ENCODE measurements at regions not wholly inside any gene's neighbourhood (a gene's known extent, or its start where the extent isn't known, plus 50 kb on each side); places are given as distances from the start of the nearest gene placed in this dataset.

DNA sequence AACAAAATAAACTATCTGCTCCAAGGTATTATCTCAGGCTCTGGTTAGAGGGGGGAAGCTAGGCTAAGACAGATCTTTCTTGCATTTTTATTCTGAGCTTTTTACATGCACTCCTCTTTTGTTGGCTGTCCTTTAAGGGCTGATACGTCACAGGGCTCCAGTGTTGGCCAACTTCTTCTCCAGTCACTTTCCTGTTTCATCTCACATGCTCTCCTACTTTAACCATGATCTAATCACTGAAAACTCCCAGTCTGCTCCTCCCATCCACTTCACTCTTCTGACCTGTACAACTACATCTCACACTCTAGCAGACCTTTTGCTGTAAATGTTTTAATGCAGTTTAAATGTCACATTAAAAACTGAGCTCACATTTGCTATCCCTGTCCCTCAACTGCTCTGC is 510.0 kb upstream of the KLF12 start:
- no peak for DNase-seq

DNA sequence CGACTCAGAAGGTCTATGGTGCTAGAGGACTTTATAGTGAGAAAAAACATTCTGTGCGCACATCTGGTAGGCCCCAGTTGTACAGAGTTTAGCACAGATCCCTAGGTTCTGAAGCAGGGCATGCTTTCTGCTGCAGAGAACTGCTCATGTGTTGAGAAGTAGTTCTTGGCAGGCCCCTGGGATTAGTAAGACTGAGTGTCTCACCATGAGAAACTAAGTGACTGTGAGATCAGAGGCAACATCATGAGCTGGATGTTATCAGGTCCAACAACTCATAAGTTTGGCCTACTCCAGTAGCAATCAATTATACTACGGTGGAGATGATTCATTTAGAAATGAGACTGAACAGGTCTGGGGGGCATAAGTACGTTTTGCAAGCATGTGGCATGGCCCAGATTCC is 507.4 kb upstream of the KLF12 start:
- no peak for DNase-seq

DNA sequence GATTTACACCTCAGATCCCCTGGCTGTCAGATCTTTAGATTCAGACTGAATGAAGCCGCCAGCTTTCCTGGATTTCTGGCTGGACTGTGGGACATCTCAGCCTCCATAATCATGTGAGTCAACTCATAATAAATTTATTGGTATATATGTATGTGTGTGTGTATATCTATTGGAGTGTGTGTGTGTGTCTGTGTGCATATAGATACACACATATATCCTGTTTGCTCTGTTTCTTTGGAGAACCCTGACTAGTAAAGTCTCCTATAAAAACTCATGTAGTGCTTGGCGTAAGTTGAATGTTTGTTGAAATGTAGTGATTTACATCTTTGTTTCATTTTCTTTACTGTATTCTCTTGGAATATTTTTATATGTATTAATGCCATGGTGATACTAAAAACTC is 499.5 kb upstream of the KLF12 start:
- peak; percentile 36 for DNase-seq

DNA sequence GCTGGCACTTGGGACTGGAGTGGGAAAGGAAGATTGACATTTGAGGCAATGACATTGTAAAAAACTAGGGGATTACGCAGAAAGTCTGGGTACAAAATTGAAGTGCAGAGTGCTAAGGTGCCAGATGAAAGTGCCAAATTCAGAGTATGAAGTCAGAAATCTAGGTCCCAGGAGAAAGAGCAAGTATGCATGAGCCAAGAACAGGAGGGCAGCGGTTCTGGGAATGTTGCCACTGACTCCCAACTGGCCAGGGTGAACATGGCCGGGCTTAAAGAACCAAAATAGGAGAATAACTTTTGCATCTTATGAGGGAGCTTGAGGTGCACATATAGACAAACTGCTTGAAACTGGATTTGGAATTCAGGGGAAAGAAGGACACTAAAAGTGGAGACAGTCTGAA is 495.8 kb upstream of the KLF12 start:
- no peak for DNase-seq

DNA sequence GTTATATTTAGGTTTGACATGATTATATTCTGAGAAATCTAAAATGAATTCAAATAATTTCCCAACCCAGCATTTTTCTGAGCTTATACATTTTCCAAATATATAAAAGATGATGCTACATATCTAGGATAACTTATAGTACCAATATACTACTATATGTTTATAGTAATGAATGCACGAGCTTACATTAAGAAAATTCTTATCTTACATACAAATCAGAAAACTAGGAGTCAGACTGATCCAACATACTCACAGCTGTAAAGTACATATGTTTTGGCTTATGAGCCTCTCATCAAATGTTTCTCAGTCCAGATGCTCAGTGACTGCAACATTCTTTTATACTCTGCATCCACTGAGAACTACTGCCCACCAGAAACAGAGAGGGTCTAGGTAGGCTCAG is 491.3 kb upstream of the KLF12 start:
- DNase-seq: no peak

DNA sequence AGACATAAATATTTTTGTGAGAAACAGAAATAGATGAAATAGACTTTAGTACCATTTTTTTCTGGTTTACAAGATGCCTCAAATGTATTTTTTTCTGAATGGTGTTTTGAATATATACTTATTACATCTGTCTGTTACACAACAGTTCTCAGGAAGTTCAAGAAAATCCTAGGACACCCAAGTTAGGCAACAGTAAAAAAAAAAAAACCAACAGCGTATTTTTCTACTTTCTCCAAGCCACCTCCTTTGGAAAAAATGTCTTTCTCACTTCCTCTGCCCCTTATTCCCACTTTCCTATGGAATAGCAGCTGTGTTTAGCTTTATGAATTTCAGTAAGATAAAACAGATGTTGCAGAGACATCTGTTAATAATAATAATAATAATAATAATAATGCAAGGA is 489.6 kb upstream of the KLF12 start:
- DNase-seq: no peak

DNA sequence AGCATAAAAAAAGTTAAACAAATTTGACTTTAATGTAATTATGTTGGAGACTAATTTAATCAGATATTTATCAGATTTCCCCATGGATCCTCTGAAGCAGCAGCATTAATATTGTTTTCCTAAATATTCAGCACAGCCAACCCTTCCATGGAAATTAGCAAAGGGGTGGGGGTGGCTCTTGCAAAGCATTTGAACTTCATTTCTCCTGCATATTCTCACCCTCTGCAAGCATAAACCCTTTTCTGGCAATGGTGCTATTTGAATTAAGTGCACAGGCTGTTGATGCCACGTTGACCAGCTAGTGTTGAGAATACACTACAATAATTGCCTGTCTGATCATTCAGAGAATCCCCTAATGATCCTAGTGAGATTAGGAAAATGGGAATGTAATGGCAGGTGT is 488.1 kb upstream of the KLF12 start:
- DNase-seq: no peak

DNA sequence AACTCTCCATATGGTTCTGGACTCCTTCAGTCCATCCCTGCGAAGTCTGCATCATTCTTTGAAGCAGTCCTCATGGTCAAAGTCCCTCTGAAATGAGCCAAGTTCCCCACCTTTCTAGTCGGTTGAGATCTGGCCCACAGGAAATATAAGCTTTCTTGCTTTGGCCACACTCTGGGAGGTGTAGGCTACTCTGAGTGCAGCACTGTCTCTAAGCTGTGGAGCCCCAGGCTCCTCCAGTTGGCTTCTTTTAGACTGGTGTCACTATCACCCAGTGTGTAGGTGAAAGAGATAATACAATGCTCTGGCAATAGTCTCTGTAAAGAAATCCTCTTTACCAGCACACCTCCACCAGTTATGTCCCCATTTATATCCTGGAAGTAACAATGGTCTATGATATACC is 486.5 kb upstream of the KLF12 start:
- DNase-seq: no peak

DNA sequence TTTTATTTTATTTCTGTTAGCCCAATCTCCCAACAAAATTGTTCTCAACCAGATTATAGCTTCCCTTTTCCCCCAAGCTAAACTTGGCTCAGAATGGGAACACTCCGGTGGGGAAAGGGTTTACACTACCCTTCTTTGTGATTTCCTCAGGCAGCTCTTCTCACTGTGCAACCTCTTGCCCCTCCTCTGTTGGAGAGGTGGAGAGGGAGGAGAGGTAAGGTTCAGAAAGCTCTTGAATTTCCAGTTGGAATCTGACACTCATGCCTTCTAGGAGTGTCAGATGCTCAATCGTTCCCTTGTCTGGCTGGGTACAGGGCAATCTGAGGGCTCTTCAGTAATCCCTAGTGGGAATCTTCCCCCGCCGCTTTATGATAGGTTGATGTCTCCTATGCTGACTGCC is 486.1 kb upstream of the KLF12 start:
- DNase-seq: no peak

DNA sequence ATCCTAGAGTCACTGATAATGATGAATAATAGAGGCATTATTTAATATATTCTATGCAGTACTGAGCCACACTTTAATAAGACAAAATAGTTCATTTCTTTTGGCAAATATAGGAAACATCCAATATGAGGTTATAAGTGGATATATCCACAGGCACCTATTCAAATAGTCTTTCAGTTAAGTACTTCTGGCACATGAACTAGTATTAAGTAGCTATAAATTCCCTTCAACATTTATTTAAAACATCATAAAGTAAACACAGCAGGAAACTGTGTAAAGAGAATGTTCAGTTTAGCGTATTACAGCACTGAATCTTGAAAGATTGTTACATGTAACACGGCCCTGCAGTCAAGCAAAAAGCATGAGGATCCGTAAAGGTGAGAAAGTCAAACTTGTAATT is 463.3 kb upstream of the KLF12 start:
- DNase-seq: no peak

DNA sequence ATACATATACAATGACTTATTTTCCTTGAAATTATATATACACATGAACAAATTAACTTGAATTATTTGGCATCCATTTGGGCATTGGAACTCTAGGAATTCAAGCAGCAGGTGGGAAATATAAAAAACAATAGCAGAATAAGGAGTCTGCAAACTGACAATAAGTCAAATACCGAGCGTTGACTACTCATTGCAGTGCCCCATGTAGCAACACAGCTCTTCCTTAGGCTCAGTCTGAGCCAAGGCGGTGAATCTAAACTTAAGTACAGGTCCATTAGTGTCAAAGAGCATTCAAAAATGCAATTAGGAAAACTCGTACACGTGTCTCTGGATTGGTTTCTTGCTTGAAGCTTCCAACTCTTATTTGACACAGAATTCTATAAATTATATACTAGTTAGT is 462.5 kb upstream of the KLF12 start:
- no peak for DNase-seq

DNA sequence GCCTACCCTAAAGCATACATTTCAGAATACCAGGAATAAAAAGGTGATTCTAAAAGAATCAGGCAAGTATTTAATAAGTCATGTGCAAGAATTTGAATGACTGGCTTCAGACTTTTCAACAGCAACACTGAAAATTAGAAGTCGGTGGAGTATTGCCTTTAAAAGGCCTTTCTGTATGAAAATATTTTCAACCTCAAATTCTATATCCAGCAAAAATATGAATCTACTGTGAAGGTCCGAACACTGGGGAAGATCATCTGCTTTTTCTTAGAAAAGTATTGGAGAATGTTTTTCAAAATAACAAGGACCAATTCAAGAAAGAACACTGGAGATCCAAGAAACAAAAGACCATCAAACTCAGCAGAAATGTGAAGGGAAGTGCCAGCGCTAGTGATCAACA is 459.5 kb upstream of the KLF12 start:
- DNase-seq: no peak

DNA sequence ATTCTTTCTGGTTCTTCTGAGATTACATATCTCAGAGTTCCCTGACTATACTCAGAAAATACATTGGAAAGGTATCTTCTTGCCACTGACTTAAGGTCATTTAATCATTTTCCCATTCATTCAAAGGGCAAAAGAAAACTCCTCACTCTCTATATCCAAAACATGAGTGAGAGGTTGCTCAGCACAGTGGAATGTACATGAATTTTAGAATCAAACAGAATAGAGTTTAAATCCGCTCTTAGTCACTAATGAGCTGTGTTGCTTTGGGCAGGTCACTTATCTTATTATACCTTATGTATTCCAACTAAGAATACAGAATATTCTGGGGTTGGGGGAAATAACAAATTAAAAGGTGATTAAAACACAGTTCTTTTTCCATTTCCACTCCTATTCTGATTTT is 452.6 kb upstream of the KLF12 start:
- no peak for DNase-seq

DNA sequence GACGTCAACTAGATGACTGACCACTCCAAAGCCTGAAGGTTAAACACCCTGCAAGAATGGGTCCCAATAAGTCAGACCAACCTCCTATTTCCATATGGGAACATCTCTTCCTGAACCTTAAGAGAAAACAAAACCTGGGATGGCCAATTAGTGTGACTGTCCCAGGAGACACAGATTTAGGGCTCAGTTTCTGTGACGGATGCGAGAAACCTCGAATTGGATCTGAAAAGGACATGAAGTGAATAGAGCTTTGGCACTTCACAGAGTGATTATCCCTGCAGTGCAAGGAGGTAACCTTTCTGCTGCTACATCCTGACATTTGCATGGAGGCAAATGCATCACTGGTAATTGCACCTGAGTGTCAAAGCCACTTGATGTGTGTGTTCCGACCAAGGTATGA is 442.2 kb upstream of the KLF12 start:
- DNase-seq: no peak

DNA sequence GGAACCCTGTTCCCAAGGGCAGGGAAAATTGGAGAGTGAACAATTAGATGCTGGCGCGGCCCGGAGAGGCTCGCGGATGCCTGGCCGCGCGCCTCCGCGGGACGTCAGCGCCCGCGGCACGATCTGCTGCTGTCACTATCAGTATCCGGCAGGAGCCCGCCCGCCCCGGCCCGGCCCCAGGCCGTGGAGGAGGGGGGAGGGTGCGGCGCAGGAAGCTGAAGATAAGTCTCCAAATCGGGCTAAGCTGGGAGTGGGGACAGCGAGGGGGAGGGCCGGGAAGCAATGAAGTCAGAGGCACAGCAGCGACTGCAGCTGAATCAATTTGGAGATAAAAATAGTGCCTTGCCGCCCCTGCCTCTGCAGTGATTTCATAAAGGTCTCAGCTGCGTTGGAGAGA is 441.5 kb upstream of the KLF12 start:
- DNase-seq: peak; percentile 90

DNA sequence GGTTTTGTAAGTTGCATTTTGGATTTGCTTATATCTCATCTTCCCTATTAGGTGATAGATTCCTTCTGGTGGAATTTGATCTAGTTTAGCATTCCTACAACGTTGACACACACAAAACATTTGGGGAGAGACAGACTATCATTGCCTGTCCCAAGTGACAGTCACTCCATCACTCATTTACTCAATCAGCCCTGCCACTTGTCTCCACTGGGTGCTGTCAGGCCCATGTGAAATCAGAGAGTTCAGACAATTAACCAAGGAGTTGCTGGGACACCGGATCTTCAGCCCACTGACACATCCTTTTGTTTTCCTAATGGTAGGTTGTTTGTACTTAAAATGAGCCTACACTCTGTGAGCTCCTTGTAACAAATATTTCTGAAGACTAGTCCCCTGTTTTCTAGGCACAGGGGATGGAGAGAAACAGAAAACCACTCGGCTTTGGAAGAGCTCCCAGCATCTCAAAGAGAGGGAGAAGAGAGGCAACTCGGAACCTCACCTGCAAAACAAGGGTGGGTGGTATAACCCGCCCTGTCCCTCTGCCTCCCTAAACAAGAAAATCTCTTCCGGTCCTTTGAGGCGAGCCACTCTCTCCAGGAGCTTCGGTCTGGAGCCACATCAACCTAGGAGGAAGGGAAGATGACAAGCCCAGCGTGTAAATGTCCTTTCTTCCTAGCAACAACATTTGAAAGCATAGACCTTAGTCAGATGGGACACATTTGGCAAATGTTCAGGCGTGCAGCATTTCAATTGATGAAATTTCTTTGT is 440.9 kb upstream of the KLF12 start:
- DNase-seq: peak; percentile 24

DNA sequence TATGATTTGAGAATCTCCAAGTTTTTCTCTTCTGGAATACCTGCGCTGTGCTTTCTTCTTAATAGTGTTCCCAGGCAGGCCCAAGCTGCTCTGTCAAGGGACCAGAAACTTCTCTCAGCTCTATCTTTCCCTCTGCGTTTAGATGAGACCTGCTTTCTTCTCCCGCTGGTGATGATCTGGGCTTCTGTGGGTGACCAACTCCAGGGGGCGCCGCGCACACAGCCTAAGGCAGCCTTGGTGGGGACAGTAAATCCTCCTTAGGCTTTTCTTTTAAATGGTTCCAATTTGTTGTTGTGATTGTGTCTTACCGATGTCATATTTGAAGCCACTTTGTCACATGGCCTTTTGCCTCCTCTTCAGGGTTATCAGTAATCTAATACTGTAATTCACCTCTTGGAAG is 439.4 kb upstream of the KLF12 start:
- DNase-seq: no peak

DNA sequence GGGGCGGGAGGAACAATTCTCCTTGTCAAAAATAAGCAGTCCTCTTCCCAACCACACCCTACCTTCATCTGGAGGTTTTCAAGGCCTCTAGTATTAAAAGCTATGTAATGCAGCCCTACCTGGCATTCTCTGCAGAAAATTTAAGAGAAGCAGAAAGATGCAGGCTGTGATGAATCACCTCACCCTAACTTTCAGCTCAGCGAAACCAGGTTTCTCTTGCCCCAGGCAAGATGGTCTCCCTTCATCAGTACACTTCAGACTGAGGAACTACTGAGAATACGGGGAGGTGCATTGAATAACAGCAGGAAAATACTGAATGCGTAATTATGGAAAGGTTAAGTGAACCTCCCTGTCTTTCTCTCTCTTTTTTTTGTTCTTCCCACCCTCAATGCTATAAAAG is 437.6 kb upstream of the KLF12 start:
- DNase-seq: no peak

DNA sequence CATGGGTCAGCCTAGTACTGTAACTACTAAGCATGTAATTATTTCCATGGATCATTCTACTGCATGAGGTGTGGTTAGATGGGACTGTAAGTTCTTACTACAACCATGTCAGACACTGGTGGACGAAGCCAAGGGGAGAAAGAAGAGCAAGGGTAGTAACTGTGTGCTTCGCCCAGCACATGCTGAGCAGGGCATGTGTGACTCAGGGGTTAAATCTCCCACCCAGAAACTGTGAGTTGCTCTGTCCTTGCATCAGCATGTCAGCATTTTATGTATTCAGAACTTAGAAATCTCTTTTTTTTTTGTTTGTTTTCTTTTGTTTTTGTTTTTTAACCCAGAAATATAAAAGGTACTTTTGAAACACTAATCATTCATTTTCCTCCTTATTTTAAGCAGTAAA is 436.6 kb upstream of the KLF12 start:
- no peak for DNase-seq

DNA sequence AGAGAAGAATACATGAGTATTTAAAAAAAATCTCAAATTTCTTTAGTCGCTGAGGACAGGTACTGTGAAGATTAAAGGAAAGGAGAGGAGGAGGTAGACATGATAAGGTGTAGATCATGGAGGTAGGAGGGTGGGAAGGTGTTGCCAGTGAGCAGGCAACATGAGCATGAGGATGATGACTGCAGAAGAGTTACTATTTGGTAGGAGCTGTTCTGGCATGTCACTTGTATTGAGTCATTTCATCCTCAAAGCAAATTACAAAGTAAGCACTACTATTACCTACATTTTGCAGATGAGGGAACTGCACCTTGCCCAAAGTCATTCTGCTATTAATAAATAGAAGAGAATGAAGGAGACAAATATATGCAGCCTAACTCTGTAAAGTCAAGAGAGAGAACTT is 435.8 kb upstream of the KLF12 start:
- DNase-seq: no peak

DNA sequence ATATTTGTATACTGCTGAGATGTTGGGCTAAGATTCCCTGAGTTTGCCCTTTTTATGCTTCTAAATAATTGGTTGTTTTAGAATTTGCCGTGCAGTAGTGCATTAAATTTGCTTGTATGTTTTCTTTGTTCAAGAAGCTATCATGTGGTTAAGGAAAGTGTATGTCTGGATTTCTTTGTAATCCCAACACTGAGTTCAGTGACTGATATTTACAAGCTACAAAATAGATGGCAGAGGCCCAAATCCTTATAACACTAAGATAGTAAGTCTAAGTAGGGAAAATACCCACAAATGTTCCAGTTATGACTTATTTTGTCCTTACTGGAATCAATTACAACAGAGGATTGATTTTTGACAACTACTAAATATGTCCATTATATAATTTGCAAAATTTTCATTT is 435.0 kb upstream of the KLF12 start:
- DNase-seq: no peak

DNA sequence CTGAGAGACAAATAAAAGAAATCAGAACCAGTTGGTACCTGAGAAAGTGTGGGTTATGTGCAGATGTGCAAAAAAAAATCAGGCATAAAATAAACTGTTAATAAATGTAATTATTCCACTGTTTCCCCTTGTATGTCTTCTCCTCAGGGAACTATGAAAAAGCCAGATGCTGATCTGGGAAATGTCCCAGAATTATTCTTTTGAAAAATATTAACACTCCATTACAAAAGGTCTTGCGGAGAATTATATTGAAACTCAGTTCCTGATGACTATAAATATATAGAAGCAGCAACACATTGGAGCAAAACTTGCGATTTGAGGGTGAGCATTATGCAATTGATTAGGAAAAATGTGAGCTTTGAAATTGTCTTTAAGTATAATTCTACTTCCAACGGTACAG is 433.3 kb upstream of the KLF12 start:
- no peak for DNase-seq

DNA sequence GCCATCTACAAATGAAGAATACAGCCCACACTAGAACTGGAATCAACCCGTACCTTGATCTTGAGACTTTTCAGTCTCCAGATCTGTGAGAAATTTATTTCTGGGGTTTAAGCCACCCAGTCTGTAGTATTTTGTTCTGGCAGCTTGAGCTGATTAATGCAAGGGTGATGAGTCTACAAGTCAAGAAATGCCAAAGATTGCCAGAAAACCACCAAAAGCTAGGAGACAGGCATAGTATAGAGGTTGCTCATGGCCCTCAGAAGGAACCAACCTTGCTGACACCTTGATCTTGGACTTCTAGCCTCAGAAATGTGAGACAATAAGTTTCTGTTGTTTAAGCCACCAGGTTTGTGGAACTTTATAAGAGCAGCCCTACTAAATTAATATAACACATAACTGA is 428.2 kb upstream of the KLF12 start:
- DNase-seq: no peak

DNA sequence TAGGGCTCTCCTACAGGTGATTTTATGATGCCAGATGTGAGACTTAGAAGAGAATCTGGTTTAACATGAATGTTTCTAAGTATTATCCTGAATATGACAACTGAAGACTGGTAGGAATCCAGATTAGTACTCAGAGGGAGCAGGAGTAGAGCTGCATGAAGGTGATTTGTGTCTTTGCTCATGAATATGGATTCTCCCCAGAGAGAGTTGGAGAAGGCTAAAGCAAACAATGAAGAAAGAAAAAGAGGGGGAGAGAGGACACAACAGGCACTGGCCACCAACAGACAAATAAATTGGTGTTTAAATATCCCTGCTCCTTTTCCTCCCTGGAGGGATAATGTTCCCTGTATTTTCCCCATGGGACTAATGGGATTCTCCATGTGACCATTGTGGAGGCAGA is 427.0 kb upstream of the KLF12 start:
- DNase-seq: no peak

DNA sequence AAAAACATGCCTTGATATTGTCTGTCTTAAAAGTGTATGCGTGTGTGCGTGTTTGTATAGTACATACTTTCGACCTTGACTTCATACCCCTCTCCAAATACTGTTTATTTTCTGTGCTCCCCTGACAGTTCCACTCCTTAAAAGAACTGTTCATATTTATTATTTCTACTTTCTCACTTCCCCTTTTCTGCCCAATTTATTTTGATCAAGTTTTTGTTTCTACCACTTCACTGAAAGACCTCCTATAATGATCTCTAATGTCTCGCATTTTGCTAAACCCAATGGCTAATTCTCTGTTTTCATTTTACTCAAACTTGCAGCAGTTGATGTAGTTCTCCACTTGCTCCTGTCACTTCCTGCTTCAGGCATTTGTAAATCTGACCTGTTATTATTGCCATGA is 426.1 kb upstream of the KLF12 start:
- no peak for DNase-seq

DNA sequence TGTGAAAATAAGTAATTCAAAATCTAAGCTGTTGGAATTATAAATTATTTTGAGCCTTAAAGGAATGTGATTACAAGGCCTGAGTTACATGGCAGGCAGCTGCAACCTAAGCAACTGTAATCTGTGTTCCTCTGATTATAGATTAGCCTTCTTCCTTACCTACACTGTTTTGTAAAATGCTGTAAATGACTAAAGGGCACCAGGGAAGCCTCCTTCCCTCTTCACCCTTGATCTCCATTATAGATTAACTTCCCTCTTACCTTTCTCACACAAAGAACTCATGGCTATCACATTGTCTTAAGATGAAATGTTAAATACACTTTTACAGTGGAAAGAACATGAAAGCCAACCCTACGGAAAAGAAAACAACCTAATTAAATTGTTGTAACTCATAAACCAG is 423.7 kb upstream of the KLF12 start:
- no peak for DNase-seq
